ENCODE measurements at regions not wholly inside any gene's neighbourhood (a gene's known extent, or its start where the extent isn't known, plus 50 kb on each side); places are given as distances from the start of the nearest gene placed in this dataset.

DNA sequence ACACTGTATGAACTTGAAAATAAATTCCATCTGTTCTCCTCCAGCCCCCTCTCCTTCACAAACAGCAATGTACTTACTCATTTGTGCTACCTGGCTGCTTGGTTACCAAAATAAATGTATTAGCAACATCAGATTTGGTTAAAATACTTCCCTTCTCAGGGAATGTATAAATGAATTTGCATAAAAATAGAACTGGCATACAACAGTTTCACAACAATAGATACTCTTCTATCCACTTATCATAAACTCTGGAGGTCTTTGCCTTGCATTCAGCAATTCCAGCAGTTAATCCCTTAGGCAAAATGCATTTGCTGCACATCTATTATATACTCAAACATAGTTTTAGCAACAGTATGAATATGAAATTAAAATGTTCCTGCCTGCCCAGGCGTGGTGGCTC lies 658.2 kb downstream of the CENPC start:
- no peak for DNase-seq (ENCODE audit: low read depth, low spot score)
- Histone ChIP-seq H3K27me3 (ENCODE audit: insufficient read depth, insufficient read length) (no peaks in the 10 kb centered on the region), H3K4me3 (ENCODE audit: insufficient read length, low read depth) (no peak overlapping the region), H3K4me1 (ENCODE audit: insufficient read depth, insufficient read length) (no peaks in the 10 kb centered on the region), H3K36me3 (ENCODE audit: insufficient read depth, insufficient read length, low read length) (no peaks in the 10 kb centered on the region), H3K9ac (ENCODE audit: insufficient read length, low read depth) (no peak overlapping the region), H3K9me3 (ENCODE audit: insufficient read depth, low read length) (peaks cover 11% of the 10 kb centered on the region; the same call in 1 of the 2 replicates)
- TF ChIP-seq ZNF274 (IDR thresholded peaks at IDR 0.05; ENCODE audit: low read depth, low read length): no peak
- TF ChIP-seq YY1 (IDR thresholded peaks at IDR 0.05; ENCODE audit: insufficient read depth, insufficient read length): no peak
- TF ChIP-seq SUZ12 (IDR thresholded peaks at IDR 0.05; ENCODE audit: extremely low read depth, insufficient read depth, insufficient read length): no peak

DNA sequence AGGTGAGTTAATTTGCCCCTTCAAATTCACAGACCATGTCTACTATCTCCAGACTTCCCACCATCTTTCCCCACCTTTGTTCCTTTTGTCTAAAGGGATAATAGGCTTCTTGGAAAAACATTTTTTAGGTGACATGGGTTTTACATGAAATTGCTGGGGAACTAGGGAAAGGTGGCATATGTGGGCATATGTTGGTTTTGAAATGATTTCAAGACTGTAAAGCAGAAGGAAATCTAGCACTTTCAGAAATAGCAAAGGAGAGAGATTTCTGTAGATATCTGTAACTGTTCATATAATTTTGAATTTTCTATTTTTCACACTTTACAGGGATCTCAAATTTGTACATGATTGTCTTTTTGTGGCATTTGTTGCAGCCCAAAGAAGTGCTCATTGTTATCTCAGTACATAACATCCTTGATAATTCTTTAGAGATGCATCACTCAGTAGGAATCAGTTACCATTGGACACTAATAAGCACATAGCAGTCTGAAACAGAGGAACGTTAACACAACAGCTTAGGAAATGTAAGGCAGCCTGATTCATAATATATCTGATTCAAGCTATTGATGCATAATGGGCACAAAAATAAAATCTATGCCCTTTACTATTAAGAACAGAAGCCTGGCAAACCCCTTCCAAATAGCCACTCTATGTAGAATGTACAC lies 659.7 kb downstream of the CENPC start:
- Histone ChIP-seq H3K9ac (ENCODE audit: insufficient read length, low read depth) (no peak overlapping the region), H3K4me1 (ENCODE audit: insufficient read depth, insufficient read length) (no peaks in the 10 kb centered on the region), H3K4me3 (ENCODE audit: insufficient read length, low read depth) (no peak overlapping the region), H3K36me3 (ENCODE audit: insufficient read depth, insufficient read length, low read length) (no peaks in the 10 kb centered on the region), H3K9me3 (ENCODE audit: insufficient read depth, low read length) (peaks cover 11% of the 10 kb centered on the region; the same call in 1 of the 2 replicates), H3K27me3 (ENCODE audit: insufficient read depth, insufficient read length) (no peaks in the 10 kb centered on the region)
- TF ChIP-seq SUZ12 (IDR thresholded peaks at IDR 0.05; ENCODE audit: extremely low read depth, insufficient read depth, insufficient read length) (no peak), YY1 (IDR thresholded peaks at IDR 0.05; ENCODE audit: insufficient read depth, insufficient read length) (no peak), ZNF274 (IDR thresholded peaks at IDR 0.05; ENCODE audit: low read depth, low read length) (no peak)
- no peak for DNase-seq (ENCODE audit: low read depth, low spot score)

DNA sequence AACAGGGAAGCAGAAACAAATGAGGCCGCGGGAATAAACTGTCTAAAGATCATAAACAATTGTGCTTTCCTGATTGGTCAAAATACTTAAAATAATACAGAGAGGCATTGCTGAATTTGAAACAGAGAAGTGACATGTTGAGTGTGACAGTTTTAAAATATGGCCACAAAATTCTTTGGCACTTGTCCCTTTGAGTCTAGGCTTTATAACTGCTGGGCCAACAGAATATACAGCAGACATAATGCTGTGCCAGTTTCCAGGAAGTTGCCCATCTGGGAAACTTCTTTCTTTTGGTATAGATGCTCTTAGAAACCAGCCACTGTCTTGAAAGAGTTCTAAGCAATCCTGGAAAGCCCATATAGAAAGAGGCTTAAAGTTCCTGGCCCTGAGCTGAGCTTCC lies 668.4 kb downstream of the CENPC start:
- no peak overlapping the region for H3K9ac ChIP-seq (ENCODE audit: insufficient read length, low read depth)
- no peak for DNase-seq (ENCODE audit: low read depth, low spot score)
- no peak overlapping the region for H3K4me3 ChIP-seq (ENCODE audit: insufficient read length, low read depth)
- H3K4me1 ChIP-seq (ENCODE audit: insufficient read depth, insufficient read length): no peaks in the 10 kb centered on the region
- H3K36me3 ChIP-seq (ENCODE audit: insufficient read depth, insufficient read length, low read length): no peaks in the 10 kb centered on the region
- TF ChIP-seq ZNF274 (IDR thresholded peaks at IDR 0.05; ENCODE audit: low read depth, low read length) (no peak), SUZ12 (IDR thresholded peaks at IDR 0.05; ENCODE audit: extremely low read depth, insufficient read depth, insufficient read length) (no peak), YY1 (IDR thresholded peaks at IDR 0.05; ENCODE audit: insufficient read depth, insufficient read length) (no peak)
- no peaks in the 10 kb centered on the region for H3K27me3 ChIP-seq (ENCODE audit: insufficient read depth, insufficient read length)
- H3K9me3 ChIP-seq (ENCODE audit: insufficient read depth, low read length): no peaks in the 10 kb centered on the region; the same call in 1 of the 2 replicates

DNA sequence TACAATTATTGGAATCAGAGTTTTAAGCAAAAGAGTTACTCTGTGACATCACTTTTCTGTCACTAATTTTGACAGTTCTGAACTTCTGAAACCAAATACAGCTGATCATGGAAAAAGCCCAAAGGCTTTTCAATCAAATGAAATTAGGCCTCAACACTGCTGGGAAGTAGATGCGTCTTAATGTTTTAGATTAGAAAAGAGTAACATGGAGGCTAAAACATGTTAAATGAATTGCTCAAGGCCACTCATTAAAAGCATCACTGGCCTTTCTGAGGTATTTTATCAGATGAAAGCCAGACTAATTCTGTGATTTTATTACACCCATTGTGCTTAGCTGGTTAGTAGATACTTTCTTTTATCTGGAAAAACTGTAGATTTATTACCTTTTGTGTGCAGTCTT lies 672.6 kb downstream of the CENPC start:
- TF ChIP-seq YY1 (IDR thresholded peaks at IDR 0.05; ENCODE audit: insufficient read depth, insufficient read length) (no peak), ZNF274 (IDR thresholded peaks at IDR 0.05; ENCODE audit: low read depth, low read length) (no peak), SUZ12 (IDR thresholded peaks at IDR 0.05; ENCODE audit: extremely low read depth, insufficient read depth, insufficient read length) (no peak)
- Histone ChIP-seq H3K9me3 (ENCODE audit: insufficient read depth, low read length) (no peaks in the 10 kb centered on the region), H3K4me3 (ENCODE audit: insufficient read length, low read depth) (no peak overlapping the region), H3K27me3 (ENCODE audit: insufficient read depth, insufficient read length) (no peaks in the 10 kb centered on the region), H3K4me1 (ENCODE audit: insufficient read depth, insufficient read length) (no peaks in the 10 kb centered on the region), H3K36me3 (ENCODE audit: insufficient read depth, insufficient read length, low read length) (no peaks in the 10 kb centered on the region), H3K9ac (ENCODE audit: insufficient read length, low read depth) (no peak overlapping the region)
- no peak for DNase-seq (ENCODE audit: low read depth, low spot score)

DNA sequence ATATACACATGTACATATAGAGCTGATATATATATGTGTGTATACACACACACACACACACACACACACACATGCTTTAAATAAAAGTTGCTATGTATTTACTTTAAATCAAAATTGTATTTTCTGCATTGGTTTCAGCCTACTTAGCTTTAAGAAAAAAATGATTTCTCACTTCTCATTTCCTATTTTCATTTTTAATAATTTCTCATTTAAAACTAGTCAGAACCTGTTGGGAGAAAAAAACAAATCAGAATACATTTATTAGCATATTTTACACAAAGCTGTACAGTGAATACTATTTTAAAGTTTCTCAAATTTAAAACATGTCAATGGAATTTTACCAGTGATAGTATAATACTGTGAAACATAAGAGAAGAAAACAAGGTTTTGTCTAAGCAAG lies 681.8 kb downstream of the CENPC start:
- no peaks in the 10 kb centered on the region for H3K36me3 ChIP-seq (ENCODE audit: insufficient read depth, insufficient read length, low read length)
- no peak overlapping the region for H3K4me3 ChIP-seq (ENCODE audit: insufficient read length, low read depth)
- no peak for DNase-seq (ENCODE audit: low read depth, low spot score)
- H3K27me3 ChIP-seq (ENCODE audit: insufficient read depth, insufficient read length): no peaks in the 10 kb centered on the region
- H3K9me3 ChIP-seq (ENCODE audit: insufficient read depth, low read length): no peaks in the 10 kb centered on the region
- no peaks in the 10 kb centered on the region for H3K4me1 ChIP-seq (ENCODE audit: insufficient read depth, insufficient read length)
- TF ChIP-seq ZNF274 (IDR thresholded peaks at IDR 0.05; ENCODE audit: low read depth, low read length) (no peak), SUZ12 (IDR thresholded peaks at IDR 0.05; ENCODE audit: extremely low read depth, insufficient read depth, insufficient read length) (no peak), YY1 (IDR thresholded peaks at IDR 0.05; ENCODE audit: insufficient read depth, insufficient read length) (no peak)
- no peak overlapping the region for H3K9ac ChIP-seq (ENCODE audit: insufficient read length, low read depth)

DNA sequence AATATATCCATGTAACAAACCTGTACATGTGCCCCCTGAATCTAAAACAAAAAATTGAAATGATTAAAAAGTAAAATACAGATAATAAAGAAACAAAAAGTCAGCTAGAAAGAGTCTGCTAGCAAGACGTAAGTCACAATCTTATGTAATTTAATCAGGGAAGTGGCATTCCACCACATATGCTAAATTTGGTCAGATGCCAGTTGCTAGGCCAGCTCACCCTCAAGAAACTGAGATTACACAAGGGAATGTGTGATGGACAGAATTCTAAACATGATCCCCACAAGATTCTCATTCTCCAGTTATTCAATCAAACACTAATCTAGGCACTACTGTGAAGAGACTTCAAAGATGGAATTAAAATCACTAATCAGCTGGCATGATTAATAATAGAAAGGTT lies 689.3 kb downstream of the CENPC start:
- no peaks in the 10 kb centered on the region for H3K36me3 ChIP-seq (ENCODE audit: insufficient read depth, insufficient read length, low read length)
- TF ChIP-seq ZNF274 (IDR thresholded peaks at IDR 0.05; ENCODE audit: low read depth, low read length): no peak
- no peak for TF ChIP-seq SUZ12 (IDR thresholded peaks at IDR 0.05; ENCODE audit: extremely low read depth, insufficient read depth, insufficient read length)
- no peak for TF ChIP-seq YY1 (IDR thresholded peaks at IDR 0.05; ENCODE audit: insufficient read depth, insufficient read length)
- DNase-seq (ENCODE audit: low read depth, low spot score): no peak
- H3K4me3 ChIP-seq (ENCODE audit: insufficient read length, low read depth): no peak overlapping the region
- H3K9me3 ChIP-seq (ENCODE audit: insufficient read depth, low read length): no peaks in the 10 kb centered on the region
- H3K9ac ChIP-seq (ENCODE audit: insufficient read length, low read depth): no peak overlapping the region
- no peaks in the 10 kb centered on the region for H3K4me1 ChIP-seq (ENCODE audit: insufficient read depth, insufficient read length)
- no peaks in the 10 kb centered on the region for H3K27me3 ChIP-seq (ENCODE audit: insufficient read depth, insufficient read length)

DNA sequence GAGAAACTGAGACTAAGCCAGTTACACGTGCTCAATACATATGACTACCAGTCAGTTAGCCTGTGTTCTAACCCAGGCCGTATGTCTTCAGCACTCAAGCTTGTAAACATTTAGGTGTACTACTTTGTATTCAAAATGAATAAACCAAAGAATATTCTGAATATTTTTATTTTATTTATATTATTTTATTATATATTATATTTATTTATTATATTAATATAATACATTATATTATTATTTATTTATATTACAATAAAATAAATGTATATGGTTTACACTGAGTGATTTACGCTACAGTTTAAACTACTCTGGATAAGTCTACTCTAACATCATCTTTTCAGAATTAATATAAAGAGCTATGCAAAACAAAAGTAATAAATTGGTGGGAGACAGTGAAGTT lies 691.5 kb downstream of the CENPC start:
- TF ChIP-seq SUZ12 (IDR thresholded peaks at IDR 0.05; ENCODE audit: extremely low read depth, insufficient read depth, insufficient read length): no peak
- no peak for TF ChIP-seq YY1 (IDR thresholded peaks at IDR 0.05; ENCODE audit: insufficient read depth, insufficient read length)
- TF ChIP-seq ZNF274 (IDR thresholded peaks at IDR 0.05; ENCODE audit: low read depth, low read length): no peak
- H3K36me3 ChIP-seq (ENCODE audit: insufficient read depth, insufficient read length, low read length): no peaks in the 10 kb centered on the region
- no peaks in the 10 kb centered on the region for H3K9me3 ChIP-seq (ENCODE audit: insufficient read depth, low read length)

More for the DNA sequence above, 691.5 kb downstream of the CENPC start:
- DNase-seq (ENCODE audit: low read depth, low spot score): no peak
- Histone ChIP-seq H3K4me1 (ENCODE audit: insufficient read depth, insufficient read length) (no peaks in the 10 kb centered on the region), H3K27me3 (ENCODE audit: insufficient read depth, insufficient read length) (no peaks in the 10 kb centered on the region), H3K4me3 (ENCODE audit: insufficient read length, low read depth) (no peak overlapping the region), H3K9ac (ENCODE audit: insufficient read length, low read depth) (no peak overlapping the region)

Measured in NT2/D1 (cell line).